H1 (cell line): ENCODE measurements at regions not wholly inside any gene's neighbourhood (a gene's known extent, or its start where the extent isn't known, plus 50 kb on each side); places are given as distances from the start of the nearest gene placed in this dataset.
"Not testable (repeated sequence)": the region's sequence is repeated elsewhere in the genome, so short reads cannot be mapped to it uniquely, and the experiment has no call there.

Experiments
- CTCF ChIA-PET: fragments of 300-600 bp; sonication (Branson Sonifier 250); formaldehyde crosslinking; loops from one replicate; lab custom pipeline; 2021; ENCODE audit not compliant: partially characterized antibody; lab: Charles Lee
- POLR2A ChIA-PET: fragments of 300-600 bp; sonication (Branson Sonifier 250); formaldehyde crosslinking; loops from one replicate; lab custom pipeline; 2021; ENCODE audit warnings: inconsistent platforms; ENCODE audit not compliant: partially characterized antibody; lab: Charles Lee
- DNase-seq, 2 experiments: peaks; one replicate each; pipeline versions ENCODE4 v3.0.0 to v3.0.0-alpha.2; 2010 to 2022; ENCODE audit warnings: low spot score in 2 of 2, low read depth in 1 of 2, mixed read lengths in 1 of 2
- FAIRE-seq: peaks from 2 replicates; lab custom pipeline; 2011; peaks lifted over from hg19 to GRCh38; lab: Jason Lieb, UNC
- H2AFZ ChIP-seq: 2 replicates; pipeline ENCODE4 v1.8.1; 2012; ENCODE audit warnings: low read length, inconsistent platforms
- H2AK5ac ChIP-seq: 2 replicates; pipeline ENCODE4 v1.6.1; 2013; ENCODE audit warnings: low read depth, low read length
- H2BK120ac ChIP-seq: replicated peaks from 2 replicates; pipeline ENCODE3; 2013; ENCODE audit warnings: low read depth, low read length, inconsistent platforms
- H2BK12ac ChIP-seq: 2 replicates; pipeline ENCODE4 v1.6.1; 2013; ENCODE audit warnings: low read depth, low read length
- H2BK15ac ChIP-seq: 2 replicates; pipeline ENCODE4 v1.6.1; 2013; ENCODE audit warnings: low read length
- H2BK20ac ChIP-seq: 2 replicates; pipeline ENCODE4 v1.6.1; 2013; ENCODE audit warnings: low read length
- H2BK5ac ChIP-seq: 2 replicates; pipeline ENCODE4 v1.6.1; 2013; ENCODE audit warnings: low read depth, low read length
- H3K14ac ChIP-seq: 2 replicates; pipeline ENCODE4 v1.6.1; 2013; ENCODE audit warnings: inconsistent platforms; ENCODE audit not compliant: insufficient read length
- H3K18ac ChIP-seq: 2 replicates; pipeline ENCODE4 v1.6.1; 2013; ENCODE audit warnings: low read length; ENCODE audit errors: extremely low read depth
- H3K23ac ChIP-seq: 2 replicates; pipeline ENCODE4 v1.6.1; 2013; ENCODE audit warnings: inconsistent platforms; ENCODE audit not compliant: insufficient read length
- H3K23me2 ChIP-seq: 2 replicates; pipeline ENCODE4 v1.6.1; 2013; ENCODE audit warnings: low read depth, low read length
- H3K27ac ChIP-seq: 2 replicates; pipeline ENCODE4 v1.6.1; 2011; ENCODE audit warnings: low read depth, low read length, inconsistent platforms
- H3K27me3 ChIP-seq, 4 experiments: replicated peaks in 1 of 4; 1 replicate in 1 of 4; 2 replicates in 3 of 4; pipeline versions ENCODE4 v1.6.1 to v1.8.1; 2011 to 2013; ENCODE audit warnings: low read length in 3 of 4, mild to moderate bottlenecking in 3 of 4, inconsistent platforms in 2 of 4, mixed read lengths in 2 of 4, moderate library complexity in 1 of 4; ENCODE audit not compliant: control insufficient read depth in 3 of 4, insufficient read depth in 3 of 4; ENCODE audit errors: extremely low read depth in 1 of 4
- H3K36me3 ChIP-seq, 4 experiments: 2 replicates each; pipeline versions ENCODE4 v1.6.1 to v1.8.1; 2011 to 2013; ENCODE audit warnings: mild to moderate bottlenecking in 4 of 4, low read length in 3 of 4, moderate library complexity in 2 of 4, control low read depth in 1 of 4, inconsistent platforms in 1 of 4; ENCODE audit not compliant: insufficient read depth in 4 of 4, control insufficient read depth in 2 of 4
- H3K4ac ChIP-seq: replicated peaks from 2 replicates; pipeline ENCODE3; 2013; ENCODE audit warnings: low read length, low read depth, mixed read lengths, inconsistent platforms; ENCODE audit not compliant: insufficient read length
- H3K4me1 ChIP-seq, 4 experiments: replicated peaks in 1 of 4; 1 replicate in 1 of 4; 2 replicates in 3 of 4; pipeline versions ENCODE4 v1.6.1 to v1.8.1; 2011 to 2013; ENCODE audit warnings: low read length in 3 of 4, inconsistent platforms in 2 of 4, mixed read lengths in 1 of 4; ENCODE audit not compliant: insufficient read depth in 4 of 4, control insufficient read depth in 3 of 4
- H3K4me2 ChIP-seq, 2 experiments: 2 replicates each; pipeline versions ENCODE4 v1.6.1 to v1.8.1; 2011 to 2013; ENCODE audit warnings: low read depth in 2 of 2, low read length in 2 of 2, control low read depth in 1 of 2, inconsistent platforms in 1 of 2, mild to moderate bottlenecking in 1 of 2; ENCODE audit not compliant: insufficient read depth in 1 of 2
- H3K4me3 ChIP-seq, 4 experiments: fragments of 200-600, 300-600 bp in 1 of 4; sonication (generic), shearing (Covaris generic), sonication (Bioruptor Twin) in 1 of 4; 2 replicates each; pipeline versions ENCODE4 v1.5.1 to v1.8.1; 2011 to 2016; ENCODE audit warnings: low read length in 4 of 4, low read depth in 3 of 4, control low read depth in 2 of 4, inconsistent platforms in 2 of 4, mild to moderate bottlenecking in 2 of 4, mixed read lengths in 1 of 4, moderate library complexity in 1 of 4; ENCODE audit not compliant: insufficient read depth in 2 of 4; ENCODE audit errors: extremely low read depth in 1 of 4
- H3K56ac ChIP-seq: replicated peaks from 2 replicates; pipeline ENCODE3; 2013; ENCODE audit warnings: low read depth, mild to moderate bottlenecking, mixed read lengths, low read length, inconsistent platforms; ENCODE audit not compliant: insufficient read length
- H3K79me1 ChIP-seq: 2 replicates; pipeline ENCODE4 v1.6.1; 2013; ENCODE audit warnings: low read depth, low read length, control low read depth
- H3K79me2 ChIP-seq, 2 experiments: 2 replicates each; pipeline versions ENCODE4 v1.6.1 to v1.8.1; 2012 to 2013; ENCODE audit warnings: low read length in 2 of 2, mild to moderate bottlenecking in 2 of 2, inconsistent platforms in 1 of 2; ENCODE audit not compliant: insufficient read depth in 2 of 2, control insufficient read depth in 1 of 2
- H3K9ac ChIP-seq, 4 experiments: replicated peaks in 1 of 4; 1 replicate in 1 of 4; 2 replicates in 3 of 4; pipeline versions ENCODE4 v1.6.1 to v1.8.1; 2011 to 2013; ENCODE audit warnings: low read depth in 3 of 4, low read length in 3 of 4, control low read depth in 2 of 4, mild to moderate bottlenecking in 2 of 4, moderate library complexity in 2 of 4, inconsistent platforms in 1 of 4; ENCODE audit errors: extremely low read depth in 1 of 4
- H3K9me3 ChIP-seq, 2 experiments: 2 replicates each; pipeline versions ENCODE4 v1.6.1 to v1.8.1; 2012 to 2013; ENCODE audit warnings: mild to moderate bottlenecking in 2 of 2, moderate library complexity in 2 of 2, control low read depth in 1 of 2, inconsistent platforms in 1 of 2, low read depth in 1 of 2, low read length in 1 of 2, mixed read lengths in 1 of 2; ENCODE audit not compliant: insufficient read depth in 2 of 2
- H4K20me1 ChIP-seq, 2 experiments: replicated peaks in 1 of 2; 2 replicates each; pipeline versions ENCODE3 to v1.8.1; 2011 to 2013; ENCODE audit warnings: inconsistent platforms in 2 of 2, low read length in 2 of 2, mild to moderate bottlenecking in 1 of 2; ENCODE audit not compliant: insufficient read depth in 2 of 2, control insufficient read depth in 1 of 2
- H4K5ac ChIP-seq: 2 replicates; pipeline ENCODE4 v1.6.1; 2013; ENCODE audit warnings: low read length, low read depth, mixed read lengths, inconsistent platforms; ENCODE audit not compliant: insufficient read length
- H4K8ac ChIP-seq: 2 replicates; pipeline ENCODE4 v1.8.0; 2013; ENCODE audit warnings: mild to moderate bottlenecking, moderate library complexity, low read length, inconsistent platforms; ENCODE audit not compliant: insufficient read depth; ENCODE audit errors: extremely low read depth
- H4K91ac ChIP-seq: replicated peaks from 2 replicates; pipeline ENCODE3; 2013; ENCODE audit warnings: low read length, mixed read lengths, inconsistent platforms; ENCODE audit not compliant: insufficient read length
- WGBS, 2 experiments: shearing (Covaris generic) in 1 of 2; methylation state at CpG; one replicate each; pipeline versions ENCODE4 v1.1.6 to v1.1.7; 2013 to 2015; ENCODE audit warnings: low lambda C conversion rate in 2 of 2, mixed read lengths in 2 of 2, inconsistent platforms in 1 of 2, low coverage in 1 of 2, missing lambda C conversion rate in 1 of 2; ENCODE audit not compliant: insufficient replicate concordance in 2 of 2, insufficient coverage in 1 of 2, insufficient read length in 1 of 2; ENCODE audit errors: extremely low coverage in 1 of 2, missing lambda C conversion rate in 1 of 2; 5-methylcytosine and 5-hydroxymethylcytosine counted together

DNA sequence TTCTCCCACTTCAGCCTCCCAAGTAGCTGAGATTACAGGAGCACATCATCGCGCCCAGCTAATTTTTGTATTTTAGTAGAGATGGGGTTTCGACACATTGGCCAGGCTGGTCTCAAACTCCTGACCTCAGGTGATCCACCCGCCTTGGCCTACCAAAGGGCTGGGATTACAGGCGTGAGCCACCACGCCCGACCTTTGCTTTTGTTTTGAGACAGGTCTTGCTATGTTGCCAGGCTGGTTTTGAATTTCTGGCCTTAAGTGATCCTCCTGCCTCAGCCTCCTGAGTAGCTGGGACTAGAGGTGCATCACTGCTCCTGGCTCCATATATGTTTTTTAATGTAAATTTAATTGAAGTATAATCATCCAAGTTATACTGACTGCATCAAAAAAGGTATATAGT, 80.2 kb upstream of the NEK6 start:
- DNase-seq, H3K9me3 ChIP-seq, H3K56ac ChIP-seq, H3K23ac ChIP-seq, H3K23me2 ChIP-seq, H2BK20ac ChIP-seq, H2AFZ ChIP-seq, POLR2A ChIA-PET, H3K79me1 ChIP-seq, H2AK5ac ChIP-seq, H3K4me1 ChIP-seq, H3K9ac ChIP-seq, H2BK15ac ChIP-seq, H3K14ac ChIP-seq, H2BK12ac ChIP-seq, H3K4me3 ChIP-seq, H4K5ac ChIP-seq, H2BK5ac ChIP-seq, H3K36me3 ChIP-seq, H3K4me2 ChIP-seq, H4K20me1 ChIP-seq, H3K27ac ChIP-seq, H3K18ac ChIP-seq, H3K4ac ChIP-seq, H3K27me3 ChIP-seq, H4K91ac ChIP-seq, FAIRE-seq, H3K79me2 ChIP-seq, H4K8ac ChIP-seq, H2BK120ac ChIP-seq: not testable (repeated sequence)
- WGBS, 2 experiments = 86% methylated on average over 7 of the region's 7 CpGs; no CpG with 5 or more reads in 1 of the 2 experiments
- CTCF ChIA-PET = interaction anchor here (1.1 kb wide), 1 partner anchor 41 kb away, joined by 3 read pairs; no protein-coding TSS in a partner anchor
